ENCODE measurements at regions not wholly inside any gene's neighbourhood (a gene's known extent, or its start where the extent isn't known, plus 50 kb on each side); places are given as distances from the start of the nearest gene placed in this dataset.

- no peak for TF ChIP-seq POLR2A (IDR thresholded peaks at IDR 0.05)
- no peak for TF ChIP-seq EP300 (IDR thresholded peaks at IDR 0.05)
- TF ChIP-seq POLR2AphosphoS5 (IDR thresholded peaks at IDR 0.05), result no peak
- TF ChIP-seq CTCF (IDR thresholded peaks at IDR 0.05), result no peak
- Histone ChIP-seq H3K9me3 (no peaks in the 10 kb centered on the region), H3K4me3 (no peak overlapping the region), H3K36me3 (no peaks in the 10 kb centered on the region), H3K4me1 (peaks cover 4% of the 10 kb centered on the region), H3K27ac (no peak overlapping the region), H3K27me3 (no peaks in the 10 kb centered on the region)
- 53% methylated on average over 9 of the region's 9 CpGs for WGBS
- DNase-seq (ENCODE audit: low spot score in 2 of 2), result no peak
Measured at GRCh38 chr14:89000007-89000942, 175.8 kb downstream of the TTC8 start.

GRCh38 chr14:89004166-89004565 is 179.7 kb downstream of the TTC8 start:
- H3K4me3 ChIP-seq, result no peak overlapping the region
- H3K9me3 ChIP-seq, result no peaks in the 10 kb centered on the region
- peaks cover 4% of the 10 kb centered on the region for H3K4me1 ChIP-seq
- no peak for TF ChIP-seq POLR2A (IDR thresholded peaks at IDR 0.05)
- TF ChIP-seq EP300 (IDR thresholded peaks at IDR 0.05), result no peak
- no peak for TF ChIP-seq POLR2AphosphoS5 (IDR thresholded peaks at IDR 0.05)
- TF ChIP-seq CTCF (IDR thresholded peaks at IDR 0.05), result no peak
- DNase-seq (ENCODE audit: low spot score in 2 of 2), result no peak
- no peaks in the 10 kb centered on the region for H3K36me3 ChIP-seq
- H3K27me3 ChIP-seq, result no peaks in the 10 kb centered on the region
- H3K27ac ChIP-seq, result no peak overlapping the region

- TF ChIP-seq POLR2A (IDR thresholded peaks at IDR 0.05), result no peak
- no peak for TF ChIP-seq CTCF (IDR thresholded peaks at IDR 0.05)
- TF ChIP-seq POLR2AphosphoS5 (IDR thresholded peaks at IDR 0.05), result no peak
- TF ChIP-seq EP300 (IDR thresholded peaks at IDR 0.05), result no peak
- H3K36me3 ChIP-seq, result no peaks in the 10 kb centered on the region
- no peak for DNase-seq (ENCODE audit: low spot score in 2 of 2)
Measured at GRCh38 chr14:89007906-89008305, 183.5 kb downstream of the TTC8 start.

GRCh38 chr14:89011355-89012281 is 187.2 kb downstream of the TTC8 start:
- H3K27me3 ChIP-seq, result peaks cover 16% of the 10 kb centered on the region
- no peaks in the 10 kb centered on the region for H3K4me1 ChIP-seq
- WGBS, result 81% methylated on average over 10 of the region's 10 CpGs
- no peaks in the 10 kb centered on the region for H3K9me3 ChIP-seq
- no peak for DNase-seq (ENCODE audit: low spot score in 2 of 2)
- no peak for TF ChIP-seq CTCF (IDR thresholded peaks at IDR 0.05)
- no peak for TF ChIP-seq POLR2A (IDR thresholded peaks at IDR 0.05)
- no peak for TF ChIP-seq POLR2AphosphoS5 (IDR thresholded peaks at IDR 0.05)
- TF ChIP-seq EP300 (IDR thresholded peaks at IDR 0.05), result no peak
- H3K4me3 ChIP-seq, result no peak overlapping the region
- H3K27ac ChIP-seq, result no peak overlapping the region
- H3K36me3 ChIP-seq, result no peaks in the 10 kb centered on the region

More at GRCh38 chr14:89007906-89008305, 183.5 kb downstream of the TTC8 start:
- H3K9me3 ChIP-seq, result no peaks in the 10 kb centered on the region
- H3K4me3 ChIP-seq, result no peak overlapping the region
- H3K4me1 ChIP-seq, result no peaks in the 10 kb centered on the region
- H3K27ac ChIP-seq, result no peak overlapping the region
- peaks cover 3% of the 10 kb centered on the region for H3K27me3 ChIP-seq

Data from suprapubic skin (tissue), 4 donors.